Left lung (tissue), 4 donors: ENCODE measurements at regions not wholly inside any gene's neighbourhood (a gene's known extent, or its start where the extent isn't known, plus 50 kb on each side); places are given as distances from the start of the nearest gene placed in this dataset.
"Not testable (repeated sequence)": the region's sequence is repeated elsewhere in the genome, so short reads cannot be mapped to it uniquely, and the experiment has no call there.

ENCODE experiments used
- ATAC-seq: fragments of 200-7000 bp; cut with Tn5 transposase; one replicate; pipeline ENCODE4 v1.9.1; 2020; ENCODE audit warnings: moderate library complexity
- DNase-seq, 4 donors: peaks; one replicate each; pipeline ENCODE4 v3.0.0-alpha.2; 2013 to 2020
- H3K27ac ChIP-seq, 2 donors: fragments of 200-600 bp; sonication (generic) in 1 of 2; one replicate each; pipeline versions ENCODE4 v1.5.0 to v1.8.0; 2020 to 2021
- H3K27me3 ChIP-seq, 2 donors: fragments of 200-600 bp; sonication (generic) in 1 of 2; one replicate each; pipeline versions ENCODE4 v1.5.0 to v1.8.0; 2020 to 2021
- H3K36me3 ChIP-seq, 2 donors: fragments of 200-600 bp; sonication (generic) in 1 of 2; one replicate each; pipeline versions ENCODE4 v1.5.0 to v1.8.0; 2020 to 2021
- H3K4me1 ChIP-seq, 2 donors: fragments of 200-600 bp; one replicate each; pipeline ENCODE4 v1.8.0; 2021
- H3K4me3 ChIP-seq, 2 donors: fragments of 200-600 bp; sonication (generic) in 1 of 2; one replicate each; pipeline versions ENCODE4 v1.5.0 to v1.8.0; 2020 to 2021; ENCODE audit warnings: mild to moderate bottlenecking in 1 of 2
- H3K9me3 ChIP-seq, 2 donors: fragments of 200-600 bp; sonication (generic) in 1 of 2; one replicate each; pipeline versions ENCODE4 v1.5.0 to v1.8.0; 2020 to 2021
- CTCF ChIP-seq, 2 donors: fragments of 200-600 bp; sonication (generic) in 1 of 2; IDR thresholded peaks; one replicate each; pipeline versions ENCODE4 v1.5.0 to v1.8.0; 2021; ENCODE audit warnings: antibody characterized with exemption in 2 of 2
- intact Hi-C, 2 donors: fragments of 100-400 bp; cut with DNase I; formaldehyde crosslinking; loops; one replicate each; pipeline versions ENCODE4 v1.11.2 to v1.14.2; 2022
- donor health status: DM: no; HTN: yes; CAD: no.
- donor health status: DM: no; HTN: no; CAD: no.

GRCh38 chr10:60524541-60524940 is 134.9 kb upstream of the ANK3 start:
- Histone ChIP-seq H3K27me3 (no peaks in the 10 kb centered on the region), H3K4me1 (no peaks in the 10 kb centered on the region), H3K27ac (no peak overlapping the region), H3K4me3 (no peak overlapping the region), H3K36me3 (no peaks in the 10 kb centered on the region), H3K9me3 (no peaks in the 10 kb centered on the region)
- intact Hi-C loops = no loop called here
- DNase-seq (no peak), ATAC-seq (no peak)
- TF ChIP-seq CTCF (IDR thresholded peaks at IDR 0.05) = no peak

GRCh38 chr10:60523371-60523770 is 133.7 kb upstream of the ANK3 start:
- H3K27me3 ChIP-seq, intact Hi-C loops, H3K4me3 ChIP-seq, H3K9me3 ChIP-seq, H3K36me3 ChIP-seq, H3K27ac ChIP-seq, H3K4me1 ChIP-seq, ATAC-seq, DNase-seq: not testable (repeated sequence)

GRCh38 chr10:60522617-60523016 is 132.9 kb upstream of the ANK3 start:
- DNase-seq (no peak), ATAC-seq (no peak)
- TF ChIP-seq CTCF (IDR thresholded peaks at IDR 0.05) = no peak
- Histone ChIP-seq H3K4me1 (no peaks in the 10 kb centered on the region), H3K27me3 (no peaks in the 10 kb centered on the region), H3K4me3 (no peak overlapping the region), H3K9me3 (no peaks in the 10 kb centered on the region), H3K36me3 (no peaks in the 10 kb centered on the region), H3K27ac (no peak overlapping the region)
- intact Hi-C loops = no loop called here

DNA sequence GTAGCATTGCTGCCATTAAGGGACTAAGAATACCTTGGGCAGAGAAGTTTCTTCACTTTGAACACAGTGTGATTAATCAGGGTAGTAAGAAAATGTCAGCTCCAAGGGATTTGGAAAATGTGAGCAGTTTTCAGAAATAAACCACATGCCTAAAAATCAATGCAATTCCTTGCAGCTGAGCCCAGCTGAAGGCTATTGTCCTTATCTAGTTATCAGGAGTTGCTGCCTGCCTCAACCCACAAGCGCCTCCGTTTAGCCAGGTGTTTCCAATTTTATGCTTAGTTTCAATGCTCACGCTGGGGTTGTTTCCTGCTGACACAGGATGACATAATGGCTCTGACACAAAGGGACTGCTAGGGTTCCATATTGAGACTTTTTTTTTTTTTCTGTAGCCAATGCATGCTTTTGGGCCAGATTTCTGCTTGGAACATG is 132.3 kb upstream of the ANK3 start:
- ATAC-seq (no peak), DNase-seq (peak in 1 of 4 donors; percentile 6)
- Histone ChIP-seq H3K4me3 (no peak overlapping the region), H3K4me1 (no peaks in the 10 kb centered on the region), H3K27me3 (no peaks in the 10 kb centered on the region), H3K36me3 (no peaks in the 10 kb centered on the region), H3K9me3 (no peaks in the 10 kb centered on the region), H3K27ac (no peak overlapping the region)
- no peak for TF ChIP-seq CTCF (IDR thresholded peaks at IDR 0.05)
- intact Hi-C loops = no loop called here

DNA sequence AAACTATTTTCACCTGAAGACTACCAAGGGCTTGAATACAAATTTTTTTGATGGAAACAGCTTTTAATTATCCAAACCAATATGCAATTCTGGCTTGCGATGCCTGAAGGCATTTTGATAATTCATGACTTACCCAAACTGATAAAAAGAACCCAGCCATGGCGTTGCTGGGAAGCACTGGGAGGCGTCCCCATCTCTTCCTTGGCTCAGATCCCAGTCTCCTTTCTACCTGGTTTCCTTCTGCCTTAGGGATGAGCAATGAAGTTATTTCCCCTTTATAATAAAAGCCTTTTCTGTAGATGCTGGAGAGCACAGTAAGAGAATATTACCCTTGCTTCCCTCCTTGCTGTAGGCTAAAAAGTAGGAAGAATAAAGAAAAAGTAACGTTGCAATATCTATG is 129.1 kb upstream of the ANK3 start:
- Histone ChIP-seq H3K36me3 (no peaks in the 10 kb centered on the region), H3K9me3 (no peaks in the 10 kb centered on the region), H3K4me1 (no peaks in the 10 kb centered on the region), H3K27me3 (no peaks in the 10 kb centered on the region), H3K27ac (no peak overlapping the region), H3K4me3 (no peak overlapping the region)
- DNase-seq (no peak), ATAC-seq (no peak)
- no peak for TF ChIP-seq CTCF (IDR thresholded peaks at IDR 0.05)
- intact Hi-C loops = no loop called here

DNA sequence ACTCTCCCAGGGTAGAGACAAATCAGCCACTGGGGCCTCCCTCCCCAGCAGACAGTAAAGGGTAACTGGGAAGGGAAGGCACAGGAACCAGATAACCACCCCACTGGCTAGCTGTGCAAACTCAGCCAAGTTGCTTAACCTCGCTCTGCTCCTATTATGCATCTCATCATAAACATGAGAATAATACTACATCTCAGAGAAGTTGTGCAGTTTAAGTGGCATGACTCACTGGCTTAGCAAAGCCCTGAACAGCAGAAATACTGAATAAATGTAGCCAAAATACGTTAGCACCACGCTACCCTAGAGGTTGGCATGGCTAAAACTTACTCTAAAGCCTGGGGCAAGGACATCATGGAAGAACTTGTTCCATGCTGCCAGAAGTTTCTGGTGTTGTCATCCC is 128.1 kb upstream of the ANK3 start:
- H3K27ac ChIP-seq = no peak overlapping the region
- H3K4me3 ChIP-seq = no peak overlapping the region
- H3K27me3 ChIP-seq = no peaks in the 10 kb centered on the region
- H3K9me3 ChIP-seq = no peaks in the 10 kb centered on the region
- no peaks in the 10 kb centered on the region for H3K4me1 ChIP-seq
- DNase-seq = no peak
- intact Hi-C loops = no loop called here
- no peaks in the 10 kb centered on the region for H3K36me3 ChIP-seq
- no peak for ATAC-seq
- no peak for TF ChIP-seq CTCF (IDR thresholded peaks at IDR 0.05)
